ENCODE measurements at regions not wholly inside any gene's neighbourhood (a gene's known extent, or its start where the extent isn't known, plus 50 kb on each side); places are given as distances from the start of the nearest gene placed in this dataset.
"Not testable (repeated sequence)": the region's sequence is repeated elsewhere in the genome, so short reads cannot be mapped to it uniquely, and the experiment has no call there.

GRCh38 chr7:124635416-124635815 is 130.2 kb downstream of the GPR37 start:
- DNase-seq (ENCODE audit: low spot score) = no peak

- no peak for DNase-seq (ENCODE audit: low spot score)
Observed at GRCh38 chr7:124633740-124634139, 131.9 kb downstream of the GPR37 start.

- no peak for DNase-seq (ENCODE audit: low spot score)
Observed at GRCh38 chr7:124630395-124630794, 135.2 kb downstream of the GPR37 start.

GRCh38 chr7:124618871-124619270 is 146.7 kb downstream of the GPR37 start:
- no peak for DNase-seq (ENCODE audit: low spot score)

GRCh38 chr7:124618051-124618450 is 147.5 kb downstream of the GPR37 start:
- DNase-seq (ENCODE audit: low spot score) = not testable (repeated sequence)

GRCh38 chr7:124603066-124603465 is 162.5 kb downstream of the GPR37 start:
- DNase-seq (ENCODE audit: low spot score) = no peak

GRCh38 chr7:124597509-124597908 is 168.1 kb downstream of the GPR37 start:
- no peak for DNase-seq (ENCODE audit: low spot score)

- no peak for DNase-seq (ENCODE audit: low spot score)
Observed at GRCh38 chr7:124596881-124597280, 168.7 kb downstream of the GPR37 start.

- no peak for DNase-seq (ENCODE audit: low spot score)
Observed at GRCh38 chr7:124590814-124591213, 174.8 kb downstream of the GPR37 start.

GRCh38 chr7:124577256-124577655 is 188.3 kb downstream of the GPR37 start:
- DNase-seq (ENCODE audit: low spot score) = no peak

- no peak for DNase-seq (ENCODE audit: low spot score)
Observed at GRCh38 chr7:124575176-124575575, 190.4 kb downstream of the GPR37 start.

- DNase-seq (ENCODE audit: low spot score) = peak; percentile 13
Observed at GRCh38 chr7:124570558-124570957, 195.0 kb downstream of the GPR37 start.

- no peak for DNase-seq (ENCODE audit: low spot score)
Observed at GRCh38 chr7:124566583-124566982, 199.0 kb downstream of the GPR37 start.

- no peak for DNase-seq (ENCODE audit: low spot score)
Observed at GRCh38 chr7:124557587-124557986, 208.0 kb downstream of the GPR37 start.

GRCh38 chr7:124557101-124557500 is 208.5 kb downstream of the GPR37 start:
- no peak for DNase-seq (ENCODE audit: low spot score)

GRCh38 chr7:124553502-124553901 is 212.1 kb downstream of the GPR37 start:
- no peak for DNase-seq (ENCODE audit: low spot score)

GRCh38 chr7:124552217-124552616 is 213.4 kb downstream of the GPR37 start:
- DNase-seq (ENCODE audit: low spot score) = no peak

- DNase-seq (ENCODE audit: low spot score) = no peak
Observed at GRCh38 chr7:124550036-124550435, 215.6 kb downstream of the GPR37 start.

- DNase-seq (ENCODE audit: low spot score) = no peak
Observed at GRCh38 chr7:124542476-124542875, 223.1 kb downstream of the GPR37 start.

- DNase-seq (ENCODE audit: low spot score) = no peak
Observed at GRCh38 chr7:124536156-124536762, 229.3 kb downstream of the GPR37 start.

- no peak for DNase-seq (ENCODE audit: low spot score)
Observed at GRCh38 chr7:124532166-124532565, 233.4 kb downstream of the GPR37 start.

- DNase-seq (ENCODE audit: low spot score) = no peak
Observed at GRCh38 chr7:124516911-124517310, 248.7 kb downstream of the GPR37 start.

GRCh38 chr7:124515106-124515830 is 250.3 kb downstream of the GPR37 start:
- DNase-seq (ENCODE audit: low spot score) = no peak

GRCh38 chr7:124514471-124514870 is 251.1 kb downstream of the GPR37 start:
- DNase-seq (ENCODE audit: low spot score) = no peak

Measured in activated CD4-positive, alpha-beta T cell treated with anti-CD3 and anti-CD28 coated beads, Interleukin-2, Interleukin-4, amounts not matched to agents 100 ng/mL and 50 ng/mL, durations not matched to agents 16 hours and 8 hours (primary cell).